Mesendoderm (in vitro differentiated cells): ENCODE measurements at regions not wholly inside any gene's neighbourhood (a gene's known extent, or its start where the extent isn't known, plus 50 kb on each side); places are given as distances from the start of the nearest gene placed in this dataset.
A peak's percentile ranks its signal among the peaks of the same experiment; 100 is the strongest.

Experiments
- DNase-seq: peaks from one replicate; pipeline ENCODE4 v3.0.0; 2013
- H2AK5ac ChIP-seq: 2 replicates; pipeline ENCODE4 v1.6.1; 2013; ENCODE audit warnings: low read length, inconsistent platforms
- H2BK120ac ChIP-seq: 2 replicates; pipeline ENCODE4 v1.6.1; 2013; ENCODE audit warnings: low read depth, mild to moderate bottlenecking, low read length, moderate library complexity, mixed read lengths
- H2BK15ac ChIP-seq: replicated peaks from 2 replicates; pipeline ENCODE4 v1.6.1; 2013; ENCODE audit warnings: low read depth, mild to moderate bottlenecking, moderate library complexity
- H2BK5ac ChIP-seq: 2 replicates; pipeline ENCODE4 v1.6.1; 2013; ENCODE audit warnings: low read length, inconsistent platforms
- H3K18ac ChIP-seq: 2 replicates; pipeline ENCODE4 v1.6.1; 2013; ENCODE audit warnings: mild to moderate bottlenecking, low read length, mixed read lengths
- H3K23ac ChIP-seq: one replicate; pipeline ENCODE4 v1.6.1; 2013; ENCODE audit warnings: low read length
- H3K27ac ChIP-seq: 2 replicates; pipeline ENCODE4 v1.5.1; 2013; ENCODE audit warnings: low read depth, mild to moderate bottlenecking, inconsistent platforms, low read length, moderate library complexity
- H3K27me3 ChIP-seq: 2 replicates; pipeline ENCODE4 v1.6.1; 2013; ENCODE audit warnings: low read length, control low read depth, mild to moderate bottlenecking, inconsistent platforms; ENCODE audit not compliant: insufficient read depth, poor library complexity
- H3K36me3 ChIP-seq: 2 replicates; pipeline ENCODE4 v1.6.1; 2013; ENCODE audit warnings: low read length, inconsistent platforms; ENCODE audit not compliant: control insufficient read depth, insufficient read depth
- H3K4ac ChIP-seq: one replicate; pipeline ENCODE4 v1.6.1; 2013; ENCODE audit warnings: low read depth, mild to moderate bottlenecking, low read length, moderate library complexity
- H3K4me1 ChIP-seq: 2 replicates; pipeline ENCODE4 v1.6.1; 2013; ENCODE audit warnings: low read depth, low read length, inconsistent platforms; ENCODE audit not compliant: control insufficient read depth
- H3K4me2 ChIP-seq: 2 replicates; pipeline ENCODE4 v1.6.1; 2013; ENCODE audit warnings: low read length
- H3K4me3 ChIP-seq: 2 replicates; pipeline ENCODE4 v1.5.1; 2013; ENCODE audit warnings: mild to moderate bottlenecking, low read length
- H3K56ac ChIP-seq: one replicate; pipeline ENCODE4 v1.6.1; 2013; ENCODE audit warnings: low read length
- H3K79me1 ChIP-seq: 2 replicates; pipeline ENCODE4 v1.6.1; 2013; ENCODE audit warnings: low read length, inconsistent platforms
- H3K79me2 ChIP-seq: 2 replicates; pipeline ENCODE4 v1.6.1; 2013; ENCODE audit warnings: mild to moderate bottlenecking, low read length; ENCODE audit not compliant: control insufficient read depth, insufficient read depth
- H3K9ac ChIP-seq: 2 replicates; pipeline ENCODE4 v1.6.1; 2013; ENCODE audit warnings: low read length, inconsistent platforms
- H4K5ac ChIP-seq: one replicate; pipeline ENCODE4 v1.6.1; 2013; ENCODE audit warnings: low read length
- H4K8ac ChIP-seq: one replicate; pipeline ENCODE4 v1.6.1; 2013; ENCODE audit warnings: low read depth, mild to moderate bottlenecking, control low read depth, low read length, moderate library complexity
- WGBS: extraction: QIAGEN DNeasy Blood & Tissue Kit; methylation state at CpG from one replicate; pipeline ENCODE4 v1.1.7; 2013; ENCODE audit warnings: low lambda C conversion rate, missing lambda C conversion rate; ENCODE audit not compliant: insufficient coverage; ENCODE audit errors: extremely low coverage; 5-methylcytosine and 5-hydroxymethylcytosine counted together

DNA sequence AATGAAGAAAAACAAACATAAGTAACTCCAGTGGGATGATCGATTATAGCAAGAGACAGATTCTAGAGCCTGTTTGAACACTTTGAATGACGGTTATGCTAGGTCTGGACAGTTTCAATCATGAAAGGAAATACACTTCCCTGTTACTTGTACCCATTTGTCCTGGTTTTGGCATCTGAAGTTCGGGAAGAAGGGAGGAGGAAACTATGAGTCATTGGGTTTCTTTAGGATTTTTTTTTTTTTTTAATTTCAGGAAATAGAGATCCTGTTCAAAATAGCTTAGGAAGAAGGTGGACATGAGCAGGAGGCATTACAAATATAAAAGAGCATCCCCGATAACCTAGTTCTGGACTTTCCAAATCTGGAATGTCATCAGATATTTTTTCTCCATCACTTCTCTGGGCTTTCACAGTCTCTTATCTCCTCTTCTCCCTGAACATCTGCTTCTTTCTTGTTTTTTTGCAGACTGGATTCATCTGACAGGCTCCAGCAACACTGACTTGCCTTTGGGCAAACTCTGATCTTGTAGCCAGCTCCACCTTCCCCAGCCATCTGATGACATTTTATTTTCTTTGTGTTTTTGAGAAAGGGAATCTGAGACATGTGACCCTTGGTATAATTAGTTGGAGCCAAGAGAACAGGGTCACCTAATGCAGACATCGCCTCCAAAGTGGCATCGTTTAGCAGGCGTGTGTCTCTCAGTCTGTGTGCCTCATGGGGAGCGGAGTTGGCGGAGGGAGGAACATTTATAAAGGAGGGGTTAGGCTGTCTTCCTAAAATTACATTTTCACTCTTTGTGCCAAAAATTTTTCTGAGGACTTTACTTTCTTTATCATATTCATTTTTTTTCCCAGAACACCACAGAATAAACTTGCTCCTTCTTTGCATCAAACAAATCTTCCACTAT lies 195.3 kb upstream of the EPHA4 start:
- Histone ChIP-seq H3K4me3 (no peak overlapping the region), H3K9ac (no peak overlapping the region)
- WGBS: no CpG with 5 or more reads among the region's 9 CpGs

DNA sequence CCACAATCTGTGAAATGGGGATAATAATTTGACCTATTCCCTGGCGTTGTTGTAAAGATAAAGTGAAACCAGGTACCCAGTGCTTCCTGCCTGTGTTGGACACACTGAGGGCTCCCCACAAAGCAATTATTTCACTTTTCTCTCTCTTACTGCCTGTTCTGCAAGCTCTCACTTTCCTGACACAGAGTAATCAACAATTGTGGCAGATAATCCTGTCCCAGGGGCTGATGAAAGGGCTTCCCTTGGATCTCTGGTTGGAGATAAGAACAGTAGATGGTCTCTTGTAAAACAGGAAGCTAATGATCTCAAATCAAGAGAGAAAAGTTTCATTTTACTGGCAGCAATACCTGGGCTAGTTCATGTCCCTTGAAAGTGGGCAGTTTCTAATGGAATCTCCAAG lies 190.4 kb upstream of the EPHA4 start:
- no peak overlapping the region for H3K18ac ChIP-seq
- no peak overlapping the region for H4K8ac ChIP-seq
- no peaks in the 10 kb centered on the region for H3K36me3 ChIP-seq
- H3K79me1 ChIP-seq: no peaks in the 10 kb centered on the region
- peak; percentile 93 for DNase-seq
- no peak overlapping the region for H3K9ac ChIP-seq
- H4K5ac ChIP-seq: no peak overlapping the region
- H2BK5ac ChIP-seq: no peak overlapping the region
- no peak overlapping the region for H3K4me2 ChIP-seq
- H3K79me2 ChIP-seq: no peaks in the 10 kb centered on the region
- H3K27ac ChIP-seq: no peak overlapping the region
- no peak overlapping the region for H3K4me3 ChIP-seq
- no peak overlapping the region for H3K4ac ChIP-seq
- no peaks in the 10 kb centered on the region for H3K27me3 ChIP-seq
- no peak overlapping the region for H2BK120ac ChIP-seq
- peaks cover 4% of the 10 kb centered on the region for H3K4me1 ChIP-seq
- no peak overlapping the region for H3K23ac ChIP-seq
- H3K56ac ChIP-seq: no peak overlapping the region
- H2BK15ac ChIP-seq: no peak overlapping the region
- H2AK5ac ChIP-seq: no peak overlapping the region
- no CpG with 5 or more reads among the region's 1 CpG for WGBS

More for the DNA sequence above, 195.3 kb upstream of the EPHA4 start:
- H2BK5ac ChIP-seq: no peak overlapping the region
- no peak overlapping the region for H3K4ac ChIP-seq
- H2BK15ac ChIP-seq: no peak overlapping the region
- DNase-seq: no peak
- H3K36me3 ChIP-seq: no peaks in the 10 kb centered on the region
- no peak overlapping the region for H4K8ac ChIP-seq
- no peaks in the 10 kb centered on the region for H3K79me1 ChIP-seq
- no peaks in the 10 kb centered on the region for H3K27me3 ChIP-seq
- H3K27ac ChIP-seq: no peak overlapping the region
- H2AK5ac ChIP-seq: no peak overlapping the region
- H4K5ac ChIP-seq: no peak overlapping the region
- no peak overlapping the region for H3K56ac ChIP-seq
- no peak overlapping the region for H3K4me2 ChIP-seq
- H3K4me1 ChIP-seq: peaks cover 6% of the 10 kb centered on the region
- H3K79me2 ChIP-seq: no peaks in the 10 kb centered on the region
- no peak overlapping the region for H2BK120ac ChIP-seq
- no peak overlapping the region for H3K18ac ChIP-seq
- H3K23ac ChIP-seq: no peak overlapping the region

DNA sequence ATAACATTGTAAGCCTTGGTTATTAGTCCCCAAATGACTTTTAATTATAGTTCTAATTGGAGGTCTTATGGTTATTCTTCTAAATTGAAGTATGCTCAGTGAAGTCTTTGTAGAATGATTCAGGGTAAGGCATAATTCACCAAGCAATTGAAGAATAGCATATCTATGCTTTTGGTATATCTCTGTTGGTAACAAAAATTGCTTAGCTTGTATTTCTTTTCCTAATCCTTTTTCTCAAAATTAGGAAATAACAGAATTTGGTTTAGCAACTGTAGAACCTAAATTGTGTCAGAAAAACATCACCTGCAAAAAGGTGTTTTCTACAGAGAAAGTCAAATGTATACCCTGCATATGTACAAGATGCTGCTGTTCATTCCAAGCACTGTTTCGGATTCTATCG lies 189.2 kb upstream of the EPHA4 start:
- no peaks in the 10 kb centered on the region for H3K36me3 ChIP-seq
- H2BK15ac ChIP-seq: no peak overlapping the region
- no peak overlapping the region for H3K9ac ChIP-seq
- H3K27ac ChIP-seq: no peak overlapping the region
- no peak overlapping the region for H3K56ac ChIP-seq
- no peaks in the 10 kb centered on the region for H3K27me3 ChIP-seq
- no peak overlapping the region for H3K23ac ChIP-seq
- no peak overlapping the region for H4K5ac ChIP-seq
- no peak overlapping the region for H3K18ac ChIP-seq
- H3K4me2 ChIP-seq: no peak overlapping the region
- H3K79me1 ChIP-seq: no peaks in the 10 kb centered on the region
- H2BK5ac ChIP-seq: no peak overlapping the region
- no peak overlapping the region for H2AK5ac ChIP-seq
- H4K8ac ChIP-seq: no peak overlapping the region
- H3K4me3 ChIP-seq: no peak overlapping the region
- H3K79me2 ChIP-seq: no peaks in the 10 kb centered on the region
- peaks cover 4% of the 10 kb centered on the region for H3K4me1 ChIP-seq
- H3K4ac ChIP-seq: no peak overlapping the region
- no CpG with 5 or more reads among the region's 2 CpGs for WGBS
- H2BK120ac ChIP-seq: no peak overlapping the region
- no peak for DNase-seq

DNA sequence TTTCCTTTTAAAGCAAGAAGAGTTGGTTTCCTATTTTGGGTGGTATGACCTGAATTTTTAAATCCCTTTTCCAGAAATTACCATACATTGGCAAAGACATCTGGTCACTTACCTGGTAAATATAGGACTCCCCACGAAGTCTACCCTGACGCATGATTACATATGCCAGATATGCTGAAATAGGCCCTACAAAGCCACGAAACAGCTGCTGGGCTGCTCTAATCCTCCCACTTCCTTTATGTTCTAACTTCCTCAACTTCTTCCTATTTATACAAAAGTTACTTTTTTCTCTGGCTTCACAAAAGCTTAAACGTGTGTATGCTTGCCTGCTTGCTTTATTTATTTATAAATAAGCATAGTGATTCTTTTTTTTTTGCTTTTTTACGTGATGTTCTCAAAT lies 186.0 kb upstream of the EPHA4 start:
- Histone ChIP-seq H3K18ac (no peak overlapping the region), H2AK5ac (no peak overlapping the region), H4K8ac (no peak overlapping the region), H3K79me2 (no peaks in the 10 kb centered on the region), H2BK5ac (no peak overlapping the region), H2BK120ac (no peak overlapping the region), H3K27ac (no peak overlapping the region), H3K27me3 (no peaks in the 10 kb centered on the region), H3K79me1 (no peaks in the 10 kb centered on the region), H3K4me1 (peaks cover 3% of the 10 kb centered on the region), H3K4me3 (no peak overlapping the region), H3K36me3 (no peaks in the 10 kb centered on the region), H3K56ac (no peak overlapping the region), H4K5ac (no peak overlapping the region), H3K4ac (no peak overlapping the region), H2BK15ac (no peak overlapping the region), H3K23ac (no peak overlapping the region), H3K4me2 (no peak overlapping the region), H3K9ac (no peak overlapping the region)
- no peak for DNase-seq
- WGBS: no CpG with 5 or more reads among the region's 5 CpGs

DNA sequence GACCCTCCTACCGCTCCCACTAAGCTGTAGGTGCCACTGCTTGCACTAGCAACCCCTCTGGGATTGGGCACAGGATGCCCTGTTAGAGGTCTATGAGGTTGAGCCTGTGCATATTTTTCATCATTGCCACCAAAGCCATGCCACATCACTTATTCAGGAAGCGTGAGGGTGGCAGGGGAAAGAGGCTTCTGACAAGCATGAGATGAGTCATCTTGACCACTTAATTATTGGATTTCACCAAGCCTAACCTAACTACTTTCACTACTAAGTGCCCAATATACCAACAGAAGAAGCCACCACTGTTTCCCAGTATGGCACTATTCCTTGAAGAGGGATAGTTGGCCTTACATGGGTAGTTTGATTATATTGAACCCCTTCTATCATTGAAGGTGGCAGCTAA lies 181.3 kb upstream of the EPHA4 start:
- H3K56ac ChIP-seq: no peak overlapping the region
- no peaks in the 10 kb centered on the region for H3K36me3 ChIP-seq
- no peak overlapping the region for H3K4ac ChIP-seq
- no peaks in the 10 kb centered on the region for H3K4me1 ChIP-seq
- no peaks in the 10 kb centered on the region for H3K79me1 ChIP-seq
- no peak overlapping the region for H3K23ac ChIP-seq
- no peaks in the 10 kb centered on the region for H3K79me2 ChIP-seq
- no peak overlapping the region for H4K8ac ChIP-seq
- no peak overlapping the region for H3K18ac ChIP-seq
- no peak overlapping the region for H4K5ac ChIP-seq
- DNase-seq: no peak
- H2BK120ac ChIP-seq: no peak overlapping the region
- no peak overlapping the region for H2BK15ac ChIP-seq
- H2AK5ac ChIP-seq: no peak overlapping the region
- H3K9ac ChIP-seq: no peak overlapping the region
- no CpG with 5 or more reads among the region's 2 CpGs for WGBS
- H3K27ac ChIP-seq: no peak overlapping the region
- no peak overlapping the region for H3K4me3 ChIP-seq
- no peaks in the 10 kb centered on the region for H3K27me3 ChIP-seq
- no peak overlapping the region for H3K4me2 ChIP-seq
- H2BK5ac ChIP-seq: no peak overlapping the region

DNA sequence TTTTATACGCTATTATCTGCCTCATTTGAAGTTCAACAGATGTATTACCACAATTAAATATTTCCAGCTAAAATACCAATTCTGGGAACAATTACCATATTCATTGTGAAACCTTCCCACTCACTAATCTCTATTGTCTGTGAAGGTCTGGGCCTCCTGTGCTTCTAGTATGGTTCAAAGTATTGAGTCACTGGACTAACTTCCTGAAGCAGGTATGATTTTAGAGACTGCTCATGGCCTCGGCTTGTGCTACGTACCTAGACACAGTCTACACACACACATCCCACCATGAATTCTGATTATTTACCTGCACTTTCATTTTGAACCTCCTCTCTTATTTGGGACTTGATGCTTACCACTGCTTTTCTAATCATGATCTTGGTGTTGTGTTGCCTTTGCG lies 180.7 kb upstream of the EPHA4 start:
- no peaks in the 10 kb centered on the region for H3K79me1 ChIP-seq
- no peaks in the 10 kb centered on the region for H3K79me2 ChIP-seq
- H3K4ac ChIP-seq: no peak overlapping the region
- H3K18ac ChIP-seq: no peak overlapping the region
- H3K27me3 ChIP-seq: no peaks in the 10 kb centered on the region
- H4K5ac ChIP-seq: no peak overlapping the region
- H3K23ac ChIP-seq: no peak overlapping the region
- H2AK5ac ChIP-seq: no peak overlapping the region
- H3K4me1 ChIP-seq: no peaks in the 10 kb centered on the region
- no peaks in the 10 kb centered on the region for H3K36me3 ChIP-seq
- no peak overlapping the region for H3K27ac ChIP-seq
- no peak overlapping the region for H2BK15ac ChIP-seq
- H3K4me3 ChIP-seq: no peak overlapping the region
- no peak overlapping the region for H2BK5ac ChIP-seq
- no peak overlapping the region for H3K56ac ChIP-seq
- H2BK120ac ChIP-seq: no peak overlapping the region
- H4K8ac ChIP-seq: no peak overlapping the region
- H3K4me2 ChIP-seq: no peak overlapping the region
- WGBS: no CpG with 5 or more reads among the region's 4 CpGs
- no peak overlapping the region for H3K9ac ChIP-seq
- no peak for DNase-seq
